HepG2 (cell line): ENCODE measurements at regions not wholly inside any gene's neighbourhood (a gene's known extent, or its start where the extent isn't known, plus 50 kb on each side); places are given as distances from the start of the nearest gene placed in this dataset.

Source experiments
- ATAC-seq: fragments of 200-7000 bp; cut with Tn5 transposase; 3 replicates; pipeline ENCODE4 v1.9.1; 2020; ENCODE audit warnings: mild to moderate bottlenecking, moderate library complexity
- BruUV-seq: library from RNA; stranded (reverse); fragments of 400-500 nt; replicated peaks from 2 replicates; lab custom pipeline; 2021; lab: Mats Ljungman, UMichigan
- CTCF ChIA-PET: fragments of 300-600 bp; formaldehyde crosslinking; extraction: SDS; loops from one replicate; lab custom pipeline; 2021; ENCODE audit warnings: low total read pairs, inconsistent platforms, low intra/inter-chr PET ratio; lab: Yijun Ruan, JAX
- POLR2A ChIA-PET: fragments of 350-600 bp; sonication (Branson Sonifier 250); formaldehyde crosslinking; loops from one replicate; lab custom pipeline; 2020; ENCODE audit warnings: antibody characterized with exemption, inconsistent platforms; lab: Yijun Ruan, JAX
- DNase-seq: peaks from one replicate; pipeline ENCODE4 v3.0.0-alpha.2; 2015; ENCODE audit warnings: low spot score
- FAIRE-seq: peaks from 3 replicates; lab custom pipeline; 2011; peaks lifted over from hg19 to GRCh38; lab: Jason Lieb, UNC
- H2AFZ ChIP-seq: one replicate; pipeline ENCODE4 v1.6.1; 2011; ENCODE audit warnings: low read length, inconsistent platforms
- H3K27ac ChIP-seq: fragments of 300-600 bp; 3 replicates; pipeline ENCODE4 v1.8.0; 2011; ENCODE audit warnings: mixed run types, mild to moderate bottlenecking, mixed read lengths, low read length, inconsistent platforms; ENCODE audit not compliant: insufficient read depth; ENCODE audit errors: extremely low read length
- H3K27me3 ChIP-seq, 2 experiments: fragments of 200-600 bp in 1 of 2; 2 replicates in 1 of 2; 3 replicates in 1 of 2; pipeline versions ENCODE4 v1.6.0 to v1.8.0; 2011; ENCODE audit warnings: low read length in 2 of 2, mild to moderate bottlenecking in 2 of 2, moderate library complexity in 2 of 2, inconsistent platforms in 1 of 2; ENCODE audit not compliant: insufficient read depth in 2 of 2, control insufficient read depth in 1 of 2
- H3K36me3 ChIP-seq, 2 experiments: fragments of 200-600 bp in 1 of 2; replicated peaks in 1 of 2; 2 replicates in 1 of 2; 3 replicates in 1 of 2; pipeline versions ENCODE4 v1.5.1 to v1.8.0; 2011; ENCODE audit warnings: low read length in 2 of 2, inconsistent platforms in 1 of 2; ENCODE audit not compliant: insufficient read depth in 2 of 2, control insufficient read depth in 1 of 2
- H3K4me1 ChIP-seq: 2 replicates; pipeline ENCODE4 v1.5.1; 2012; ENCODE audit warnings: low read length, inconsistent platforms; ENCODE audit not compliant: insufficient read depth
- H3K4me2 ChIP-seq: 2 replicates; pipeline ENCODE4 v1.6.0; 2011; ENCODE audit warnings: low read depth, low read length, inconsistent platforms
- H3K4me3 ChIP-seq, 3 experiments: fragments of 200-600 bp in 1 of 3; sonication (generic), shearing (Covaris generic) in 1 of 3; replicated peaks in 1 of 3; 2 replicates each; pipeline ENCODE4 v1.5.1; 2011 to 2016; ENCODE audit warnings: low read length in 3 of 3, inconsistent platforms in 2 of 3, low read depth in 2 of 3, mild to moderate bottlenecking in 2 of 3, control low read depth in 1 of 3, mixed read lengths in 1 of 3; ENCODE audit not compliant: insufficient read depth in 1 of 3
- H3K79me2 ChIP-seq: one replicate; pipeline ENCODE4 v1.6.1; 2011; ENCODE audit warnings: low read length, inconsistent platforms; ENCODE audit not compliant: insufficient read depth
- H3K9ac ChIP-seq: 2 replicates; pipeline ENCODE4 v1.6.0; 2011; ENCODE audit warnings: mild to moderate bottlenecking, low read depth, low read length, inconsistent platforms; ENCODE audit not compliant: insufficient read depth
- H3K9me3 ChIP-seq: 2 replicates; pipeline ENCODE4 v1.5.1; 2012; ENCODE audit warnings: mild to moderate bottlenecking, low read length
- H4K20me1 ChIP-seq: 2 replicates; pipeline ENCODE4 v1.6.0; 2011; ENCODE audit warnings: inconsistent platforms, mild to moderate bottlenecking, low read length, moderate library complexity; ENCODE audit not compliant: insufficient read depth
- HMGA1 ChIP-seq: sonication (generic); formaldehyde crosslinking; conservative IDR thresholded peaks from 2 replicates; pipeline ENCODE4 v1.4.0; 2020; ENCODE audit warnings: missing genetic modification reagents
- RORA ChIP-seq: sonication (generic); formaldehyde crosslinking; IDR thresholded peaks from 2 replicates; pipeline ENCODE4 v1.5.0; 2020; ENCODE audit warnings: mild to moderate bottlenecking, missing genetic modification reagents, moderate library complexity
- RXRA ChIP-seq: sonication (generic); formaldehyde crosslinking; IDR thresholded peaks from 2 replicates; pipeline ENCODE4 v1.5.1; 2020; ENCODE audit warnings: missing genetic modification reagents
- ZNF24 ChIP-seq: fragments of 450-650 bp; IDR thresholded peaks from 2 replicates; pipeline ENCODE4 v1.6.1; 2017; ENCODE audit warnings: antibody characterized with exemption, mild to moderate bottlenecking
- ZNF441 ChIP-seq: sonication (generic); formaldehyde crosslinking; IDR thresholded peaks from 2 replicates; pipeline ENCODE4 v1.7.0; 2021; ENCODE audit warnings: missing genetic modification reagents, borderline replicate concordance
- WGBS: methylation state at CpG from one replicate; pipeline ENCODE4 v1.1.6; 2017; ENCODE audit warnings: low lambda C conversion rate; 5-methylcytosine and 5-hydroxymethylcytosine counted together
- in situ Hi-C: cut with HindIII; loops from 2 replicates; pipeline ENCODE4 v1.10.0; 2017; ENCODE audit warnings: low pct_unique_long_range_greater_than_20kb; ENCODE audit not compliant: extremely low pct_ligation_motif_present
- intact Hi-C: fragments of 100-400 bp; cut with micrococcal nuclease; formaldehyde crosslinking; loops from one replicate; pipeline ENCODE4 v1.10.0; 2022; ENCODE audit not compliant: unreplicated experiment
- TF ChIP-seq, protein P1 (sequence below): IDR thresholded peaks from 2 replicates; pipeline ENCODE4 v1.4.0; 2020; ENCODE audit warnings: mild to moderate bottlenecking, missing genetic modification reagents
- TF ChIP-seq, protein P2 (sequence below): IDR thresholded peaks from 2 replicates; pipeline ENCODE4 v1.6.1; 2016; ENCODE audit warnings: low read depth, borderline replicate concordance
- TF ChIP-seq, protein P3 (sequence below): sonication (generic); formaldehyde crosslinking; IDR thresholded peaks from 2 replicates; pipeline ENCODE4 v1.4.0; 2020; ENCODE audit warnings: mild to moderate bottlenecking, missing genetic modification reagents, borderline replicate concordance

DNA sequence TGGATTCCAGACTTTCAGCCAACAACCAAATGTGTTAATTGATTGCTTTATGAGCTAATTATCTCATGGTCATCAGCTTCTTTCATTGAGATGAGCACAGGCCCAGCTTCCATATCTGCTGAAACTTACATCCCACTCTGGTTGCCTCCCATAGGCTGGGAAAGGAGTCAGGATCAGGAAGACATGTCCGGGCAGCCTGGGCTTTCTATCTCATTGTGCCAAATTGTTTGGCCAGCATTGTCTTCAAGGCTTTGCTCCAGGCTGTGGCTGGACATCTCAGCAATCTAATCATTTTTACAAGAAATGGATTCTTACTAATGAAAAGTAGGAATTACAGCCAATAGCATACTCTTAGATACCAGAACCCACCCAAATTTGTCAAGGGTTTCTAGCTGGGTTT is 295.2 kb downstream of the CXCL12 start:
- ATAC-seq (no peak), FAIRE-seq (no peak), DNase-seq (no peak)
- Histone ChIP-seq H3K27ac (no peak overlapping the region), H3K27me3 (no peaks in the 10 kb centered on the region; a peak in 1 of 5 replicates), H3K36me3 (no peaks in the 10 kb centered on the region), H3K9me3 (no peaks in the 10 kb centered on the region), H3K4me1 (no peaks in the 10 kb centered on the region), H3K4me3 (no peak overlapping the region), H3K79me2 (no peaks in the 10 kb centered on the region), H3K9ac (no peak overlapping the region), H3K4me2 (no peak overlapping the region), H2AFZ (no peak overlapping the region), H4K20me1 (no peaks in the 10 kb centered on the region)
- CTCF ChIA-PET = no interaction called here
- WGBS = 100% methylated on average over 1 of the region's 1 CpG
- in situ Hi-C loops = no loop called here
- no peak for TF ChIP-seq HMGA1 (CRISPR knock-in tag)
- TF ChIP-seq ZNF24 = no peak
- TF ChIP-seq, protein P1, sequence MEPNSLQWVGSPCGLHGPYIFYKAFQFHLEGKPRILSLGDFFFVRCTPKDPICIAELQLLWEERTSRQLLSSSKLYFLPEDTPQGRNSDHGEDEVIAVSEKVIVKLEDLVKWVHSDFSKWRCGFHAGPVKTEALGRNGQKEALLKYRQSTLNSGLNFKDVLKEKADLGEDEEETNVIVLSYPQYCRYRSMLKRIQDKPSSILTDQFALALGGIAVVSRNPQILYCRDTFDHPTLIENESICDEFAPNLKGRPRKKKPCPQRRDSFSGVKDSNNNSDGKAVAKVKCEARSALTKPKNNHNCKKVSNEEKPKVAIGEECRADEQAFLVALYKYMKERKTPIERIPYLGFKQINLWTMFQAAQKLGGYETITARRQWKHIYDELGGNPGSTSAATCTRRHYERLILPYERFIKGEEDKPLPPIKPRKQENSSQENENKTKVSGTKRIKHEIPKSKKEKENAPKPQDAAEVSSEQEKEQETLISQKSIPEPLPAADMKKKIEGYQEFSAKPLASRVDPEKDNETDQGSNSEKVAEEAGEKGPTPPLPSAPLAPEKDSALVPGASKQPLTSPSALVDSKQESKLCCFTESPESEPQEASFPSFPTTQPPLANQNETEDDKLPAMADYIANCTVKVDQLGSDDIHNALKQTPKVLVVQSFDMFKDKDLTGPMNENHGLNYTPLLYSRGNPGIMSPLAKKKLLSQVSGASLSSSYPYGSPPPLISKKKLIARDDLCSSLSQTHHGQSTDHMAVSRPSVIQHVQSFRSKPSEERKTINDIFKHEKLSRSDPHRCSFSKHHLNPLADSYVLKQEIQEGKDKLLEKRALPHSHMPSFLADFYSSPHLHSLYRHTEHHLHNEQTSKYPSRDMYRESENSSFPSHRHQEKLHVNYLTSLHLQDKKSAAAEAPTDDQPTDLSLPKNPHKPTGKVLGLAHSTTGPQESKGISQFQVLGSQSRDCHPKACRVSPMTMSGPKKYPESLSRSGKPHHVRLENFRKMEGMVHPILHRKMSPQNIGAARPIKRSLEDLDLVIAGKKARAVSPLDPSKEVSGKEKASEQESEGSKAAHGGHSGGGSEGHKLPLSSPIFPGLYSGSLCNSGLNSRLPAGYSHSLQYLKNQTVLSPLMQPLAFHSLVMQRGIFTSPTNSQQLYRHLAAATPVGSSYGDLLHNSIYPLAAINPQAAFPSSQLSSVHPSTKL = no peak
- no peak for TF ChIP-seq ZNF441 (CRISPR knock-in tag)
- TF ChIP-seq RXRA (CRISPR knock-in tag) = no peak
- intact Hi-C loops = no loop called here
- no TSS peak for BruUV-seq
- POLR2A ChIA-PET = no interaction called here

DNA sequence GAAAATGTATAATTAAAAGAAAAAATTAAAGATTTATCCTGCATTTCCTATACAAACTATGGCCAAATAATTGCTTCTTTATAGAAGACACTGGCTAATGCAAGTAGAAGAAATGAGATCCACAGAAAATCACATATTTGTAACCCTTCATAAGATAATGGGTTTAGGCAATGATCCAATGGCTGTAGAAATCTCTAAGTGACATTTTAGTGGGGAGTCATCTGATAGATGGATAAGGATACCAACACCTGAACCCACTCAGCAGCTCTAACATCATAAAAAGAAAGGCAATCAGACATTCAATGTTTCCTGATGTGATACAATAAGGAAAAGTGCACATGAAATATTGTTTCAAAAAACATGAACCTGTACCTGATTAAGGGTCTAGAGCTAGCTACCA is 297.5 kb downstream of the CXCL12 start:
- H3K36me3 ChIP-seq = no peaks in the 10 kb centered on the region
- H4K20me1 ChIP-seq = no peaks in the 10 kb centered on the region
- FAIRE-seq (no peak), ATAC-seq (no peak), DNase-seq (no peak)
- no peaks in the 10 kb centered on the region; a peak in 1 of 5 replicates for H3K27me3 ChIP-seq
- BruUV-seq = no TSS peak
- TF ChIP-seq, protein P2, sequence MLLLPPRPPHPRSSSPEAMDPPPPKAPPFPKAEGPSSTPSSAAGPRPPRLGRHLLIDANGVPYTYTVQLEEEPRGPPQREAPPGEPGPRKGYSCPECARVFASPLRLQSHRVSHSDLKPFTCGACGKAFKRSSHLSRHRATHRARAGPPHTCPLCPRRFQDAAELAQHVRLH = no peak
- no peak for TF ChIP-seq RORA (CRISPR knock-in tag)
- TF ChIP-seq, protein P3, sequence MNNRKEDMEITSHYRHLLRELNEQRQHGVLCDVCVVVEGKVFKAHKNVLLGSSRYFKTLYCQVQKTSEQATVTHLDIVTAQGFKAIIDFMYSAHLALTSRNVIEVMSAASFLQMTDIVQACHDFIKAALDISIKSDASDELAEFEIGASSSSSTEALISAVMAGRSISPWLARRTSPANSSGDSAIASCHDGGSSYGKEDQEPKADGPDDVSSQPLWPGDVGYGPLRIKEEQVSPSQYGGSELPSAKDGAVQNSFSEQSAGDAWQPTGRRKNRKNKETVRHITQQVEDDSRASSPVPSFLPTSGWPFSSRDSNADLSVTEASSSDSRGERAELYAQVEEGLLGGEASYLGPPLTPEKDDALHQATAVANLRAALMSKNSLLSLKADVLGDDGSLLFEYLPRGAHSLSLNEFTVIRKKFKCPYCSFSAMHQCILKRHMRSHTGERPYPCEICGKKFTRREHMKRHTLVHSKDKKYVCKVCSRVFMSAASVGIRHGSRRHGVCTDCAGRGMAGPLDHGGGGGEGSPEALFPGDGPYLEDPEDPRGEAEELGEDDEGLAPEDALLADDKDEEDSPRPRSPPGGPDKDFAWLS (CRISPR knock-in tag) = no peak
- no peak overlapping the region for H3K4me3 ChIP-seq
- ChIA-PET POLR2A (no interaction called here), CTCF (no interaction called here)
- H3K27ac ChIP-seq = no peak overlapping the region
- H3K9ac ChIP-seq = no peak overlapping the region
- H3K4me2 ChIP-seq = no peak overlapping the region
- intact Hi-C loops = no loop called here
- H3K79me2 ChIP-seq = no peaks in the 10 kb centered on the region
- no peak overlapping the region for H2AFZ ChIP-seq
- no peaks in the 10 kb centered on the region for H3K4me1 ChIP-seq
- no peaks in the 10 kb centered on the region for H3K9me3 ChIP-seq
- in situ Hi-C loops = no loop called here
